NT2/D1 (cell line): ENCODE measurements at regions not wholly inside any gene's neighbourhood (a gene's known extent, or its start where the extent isn't known, plus 50 kb on each side); places are given as distances from the start of the nearest gene placed in this dataset.
"Not testable (repeated sequence)": the region's sequence is repeated elsewhere in the genome, so short reads cannot be mapped to it uniquely, and the experiment has no call there.

Source experiments
- DNase-seq: peaks from one replicate; pipeline ENCODE4 v3.0.0-alpha.2; 2011; ENCODE audit warnings: low read depth, low spot score
- H3K27me3 ChIP-seq: 2 replicates; pipeline ENCODE4 v1.6.0; 2011; ENCODE audit warnings: mild to moderate bottlenecking; ENCODE audit not compliant: insufficient read length, insufficient read depth
- H3K36me3 ChIP-seq: 2 replicates; pipeline ENCODE4 v1.6.1; 2011; ENCODE audit warnings: mild to moderate bottlenecking, low read length, mixed read lengths; ENCODE audit not compliant: insufficient read depth, insufficient read length
- H3K4me1 ChIP-seq: 2 replicates; pipeline ENCODE4 v1.5.1; 2011; ENCODE audit not compliant: insufficient read depth, insufficient read length
- H3K4me3 ChIP-seq: 2 replicates; pipeline ENCODE4 v1.5.1; 2011; ENCODE audit warnings: low read depth; ENCODE audit not compliant: insufficient read length
- H3K9ac ChIP-seq: 2 replicates; pipeline ENCODE4 v1.6.0; 2011; ENCODE audit warnings: low read depth; ENCODE audit not compliant: insufficient read length
- H3K9me3 ChIP-seq: 2 replicates; pipeline ENCODE4 v1.5.1; 2011; ENCODE audit warnings: mild to moderate bottlenecking, low read length; ENCODE audit not compliant: insufficient read depth
- SUZ12 ChIP-seq: IDR thresholded peaks from 2 replicates; pipeline ENCODE4 v1.6.1; 2011; ENCODE audit not compliant: insufficient read length, insufficient read depth; ENCODE audit errors: extremely low read depth
- YY1 ChIP-seq: IDR thresholded peaks from 2 replicates; pipeline ENCODE4 v1.6.1; 2011; ENCODE audit not compliant: insufficient read length, insufficient read depth
- ZNF274 ChIP-seq: IDR thresholded peaks from 2 replicates; pipeline ENCODE4 v1.6.1; 2011; ENCODE audit warnings: mild to moderate bottlenecking, low read depth, low read length

DNA sequence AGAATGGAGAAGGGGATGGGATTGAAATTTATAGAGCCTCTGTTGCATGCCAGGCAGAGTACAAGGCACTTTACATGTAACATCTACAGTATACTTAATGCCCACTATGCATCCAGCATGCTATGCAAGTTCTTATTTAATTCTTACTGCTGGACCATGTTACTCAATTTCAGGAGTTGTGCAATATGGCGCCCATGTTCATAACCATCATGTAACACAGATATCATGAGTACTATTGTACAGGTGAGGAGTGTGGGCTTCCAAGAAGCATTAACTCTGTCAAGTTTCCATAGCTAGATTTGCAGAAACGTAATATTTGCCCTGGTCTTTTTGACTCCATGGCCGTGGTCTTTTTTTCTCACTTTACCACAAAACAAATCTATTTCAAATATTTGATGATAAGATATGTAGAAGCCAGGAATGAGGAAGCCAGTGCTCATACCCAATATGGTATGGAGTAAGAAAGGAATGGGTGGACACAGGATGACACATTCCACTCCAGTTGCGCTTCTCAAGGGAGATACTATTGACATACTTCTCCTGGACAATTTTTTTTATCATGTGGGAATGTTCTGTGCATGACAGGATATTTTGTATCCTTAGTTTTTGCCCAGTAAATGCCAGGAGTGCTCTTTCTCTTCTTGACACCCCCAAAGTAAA is 191.8 kb downstream of the C12orf75 start:
- DNase-seq = no peak
- Histone ChIP-seq H3K4me1 (no peaks in the 10 kb centered on the region), H3K36me3 (no peaks in the 10 kb centered on the region), H3K9me3 (peaks cover 13% of the 10 kb centered on the region; the same call in 1 of the 2 replicates), H3K27me3 (no peaks in the 10 kb centered on the region), H3K4me3 (no peak overlapping the region), H3K9ac (no peak overlapping the region)
- TF ChIP-seq ZNF274 (no peak), YY1 (no peak), SUZ12 (no peak)

DNA sequence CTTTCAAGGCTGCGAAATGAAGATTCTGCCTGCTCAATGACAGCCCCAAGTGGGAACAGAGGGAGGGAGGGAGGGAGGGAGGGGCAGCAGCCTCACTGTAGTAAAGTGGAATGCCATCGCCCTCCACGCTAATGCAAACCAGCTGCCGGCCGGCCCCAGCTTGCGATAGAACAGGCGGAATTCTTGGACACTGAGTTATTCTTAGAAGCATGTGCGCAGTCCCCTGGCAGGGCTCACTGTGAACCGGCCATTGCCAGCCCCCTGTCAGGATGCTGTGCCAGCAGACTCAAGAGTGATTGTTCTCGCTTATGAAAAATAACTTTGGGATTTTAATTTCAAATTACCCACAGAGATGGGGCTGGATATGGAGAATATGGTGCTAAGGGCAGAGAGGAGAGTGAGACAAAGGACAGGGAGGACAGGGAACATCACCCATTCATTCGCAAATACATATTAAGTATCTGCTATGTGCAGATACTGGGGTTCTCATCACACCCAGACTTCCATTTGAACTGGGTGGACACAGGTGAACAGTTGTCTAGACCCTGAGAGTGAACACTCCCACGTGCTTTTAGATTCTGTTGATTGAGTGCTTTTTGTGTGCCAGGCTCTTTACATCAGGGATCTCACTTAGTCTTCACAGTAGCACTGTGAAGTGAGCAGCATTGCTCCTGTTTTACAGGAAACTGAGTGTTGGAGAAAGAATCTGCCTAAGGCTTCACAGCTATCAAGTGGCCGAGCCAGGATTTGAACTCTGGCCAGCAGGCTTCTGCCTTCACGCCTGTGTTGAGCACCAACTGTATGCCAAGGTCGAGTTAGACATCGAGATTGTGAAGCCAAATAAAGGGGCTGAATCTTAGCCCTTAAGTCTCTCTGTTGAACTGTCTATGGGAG is 192.9 kb downstream of the C12orf75 start:
- TF ChIP-seq ZNF274 = no peak
- no peak for TF ChIP-seq YY1
- no peak for TF ChIP-seq SUZ12
- Histone ChIP-seq H3K9ac (no peak overlapping the region), H3K9me3 (peaks cover 13% of the 10 kb centered on the region; the same call in 1 of the 2 replicates), H3K4me1 (no peaks in the 10 kb centered on the region), H3K36me3 (no peaks in the 10 kb centered on the region), H3K4me3 (no peak overlapping the region), H3K27me3 (no peaks in the 10 kb centered on the region)
- DNase-seq = no peak

DNA sequence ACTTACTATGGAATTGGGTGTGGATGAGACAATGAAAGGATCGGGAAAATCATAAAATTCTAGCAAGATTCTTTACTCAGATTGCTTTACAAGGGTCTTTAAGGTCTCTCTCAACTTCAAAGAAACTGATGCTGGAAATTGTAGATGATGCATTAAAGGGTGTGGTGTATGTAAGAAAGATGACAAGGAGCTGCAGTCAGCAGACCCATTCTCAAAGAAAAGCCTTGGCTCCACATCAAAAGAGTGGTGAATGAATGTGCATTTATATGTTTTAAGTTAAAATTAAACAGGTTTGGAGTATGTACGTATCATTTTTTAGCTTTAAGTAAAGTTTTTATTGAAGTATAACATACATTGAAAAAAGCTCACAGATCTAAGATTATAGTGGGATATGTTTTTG is 194.5 kb downstream of the C12orf75 start:
- no peak for DNase-seq
- Histone ChIP-seq H3K9ac (no peak overlapping the region), H3K4me1 (no peaks in the 10 kb centered on the region), H3K9me3 (peaks cover 4% of the 10 kb centered on the region; the same call in 1 of the 2 replicates), H3K36me3 (no peaks in the 10 kb centered on the region), H3K4me3 (no peak overlapping the region), H3K27me3 (no peaks in the 10 kb centered on the region)
- TF ChIP-seq SUZ12 = no peak
- TF ChIP-seq ZNF274 = no peak
- no peak for TF ChIP-seq YY1

DNA sequence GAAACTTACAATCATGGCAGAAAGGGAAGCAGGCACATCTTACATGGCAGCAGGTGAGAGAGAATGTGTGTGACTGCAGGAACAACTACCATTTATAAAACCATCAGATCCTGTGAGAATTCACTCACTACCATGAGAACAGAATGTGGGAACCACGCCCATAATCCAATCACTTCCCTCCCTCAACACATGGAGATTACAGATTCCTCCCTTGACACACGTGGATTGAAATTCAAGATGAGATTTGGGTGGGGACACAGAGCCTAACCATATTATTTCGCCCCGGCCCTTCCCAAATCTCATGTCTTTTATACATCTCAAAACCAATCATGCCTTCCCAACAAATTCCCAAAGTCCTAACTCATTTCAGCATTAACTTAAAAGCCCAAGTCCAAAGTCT is 203.6 kb downstream of the C12orf75 start:
- TF ChIP-seq SUZ12 = no peak
- TF ChIP-seq ZNF274 = no peak
- TF ChIP-seq YY1 = no peak
- H3K4me1 ChIP-seq = peaks cover 6% of the 10 kb centered on the region
- H3K4me3 ChIP-seq = no peak overlapping the region
- no peak for DNase-seq
- H3K27me3 ChIP-seq = no peaks in the 10 kb centered on the region
- H3K9me3 ChIP-seq = peaks cover 41% of the 10 kb centered on the region
- no peak overlapping the region for H3K9ac ChIP-seq
- no peaks in the 10 kb centered on the region for H3K36me3 ChIP-seq

DNA sequence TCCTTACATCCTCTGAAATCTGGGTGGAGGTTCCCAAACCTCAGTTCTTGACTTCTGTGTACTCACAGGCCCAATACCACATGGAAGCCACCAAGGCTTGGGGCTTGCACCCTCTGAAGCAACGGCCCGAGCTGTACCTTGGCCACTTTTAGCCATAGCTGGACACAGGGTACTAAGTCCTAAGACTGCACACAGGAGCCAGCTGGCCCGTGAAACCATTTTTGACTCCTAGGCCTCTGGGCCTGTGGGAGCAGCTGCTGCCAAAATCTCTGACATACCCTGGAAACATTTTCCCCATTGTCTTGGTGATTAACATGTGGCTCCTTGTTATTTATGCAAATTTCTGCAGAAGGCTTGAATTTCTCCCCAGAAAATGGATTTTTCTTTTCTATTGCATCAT is 204.5 kb downstream of the C12orf75 start:
- H3K9ac ChIP-seq, H3K4me3 ChIP-seq, H3K27me3 ChIP-seq, DNase-seq, H3K4me1 ChIP-seq, H3K36me3 ChIP-seq: not testable (repeated sequence)
- H3K9me3 ChIP-seq = peaks cover 41% of the 10 kb centered on the region

GRCh38 chr12:105538880-105539279 is 208.4 kb downstream of the C12orf75 start:
- Histone ChIP-seq H3K9ac (no peak overlapping the region), H3K4me1 (peaks cover 6% of the 10 kb centered on the region), H3K4me3 (no peak overlapping the region), H3K36me3 (no peaks in the 10 kb centered on the region), H3K9me3 (peaks cover 47% of the 10 kb centered on the region), H3K27me3 (no peaks in the 10 kb centered on the region)
- no peak for DNase-seq
- TF ChIP-seq SUZ12 = no peak
- no peak for TF ChIP-seq YY1
- no peak for TF ChIP-seq ZNF274

DNA sequence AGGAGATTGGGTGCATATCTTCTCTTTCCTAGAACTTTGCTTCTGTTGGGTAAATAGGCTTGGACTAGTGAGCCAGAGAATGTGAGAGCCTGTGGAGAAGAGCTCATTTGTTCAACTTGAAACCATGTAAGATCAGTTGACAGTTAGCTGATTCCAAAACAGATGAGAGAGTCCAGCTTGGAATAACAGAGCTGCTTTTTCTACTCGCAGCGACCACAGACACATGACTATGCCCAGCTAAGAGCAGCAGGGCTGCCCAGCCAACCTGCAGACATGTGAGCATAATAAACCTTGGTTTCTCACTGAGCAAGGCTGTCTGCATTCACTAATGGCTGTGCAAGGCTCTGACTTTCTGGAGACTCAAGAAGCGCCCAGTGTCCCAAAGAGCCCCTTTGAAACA is 209.2 kb downstream of the C12orf75 start:
- DNase-seq = no peak
- Histone ChIP-seq H3K9me3 (peaks cover 38% of the 10 kb centered on the region), H3K4me3 (no peak overlapping the region), H3K9ac (no peak overlapping the region), H3K27me3 (no peaks in the 10 kb centered on the region), H3K4me1 (peaks cover 6% of the 10 kb centered on the region), H3K36me3 (no peaks in the 10 kb centered on the region)
- no peak for TF ChIP-seq ZNF274
- no peak for TF ChIP-seq YY1
